HG03095 (cell line): ENCODE measurements at regions not wholly inside any gene's neighbourhood (a gene's known extent, or its start where the extent isn't known, plus 50 kb on each side); places are given as distances from the start of the nearest gene placed in this dataset.
"Not testable (repeated sequence)": the region's sequence is repeated elsewhere in the genome, so short reads cannot be mapped to it uniquely, and the experiment has no call there.

ENCODE experiments used
- ATAC-seq: cut with Tn5 transposase; IDR thresholded peaks from one replicate; pipeline ENCODE4 v1.9.1; 2021; ENCODE audit warnings: moderate library complexity; ENCODE audit not compliant: unreplicated experiment

- no peak for ATAC-seq
Observed at GRCh38 chr18:26654616-26655524, 106.5 kb upstream of the KCTD1 start.

- no peak for ATAC-seq
Observed at GRCh38 chr18:26653943-26654615, 105.7 kb upstream of the KCTD1 start.

GRCh38 chr18:26652501-26652900 lies 104.1 kb upstream of the KCTD1 start:
- ATAC-seq, result no peak

GRCh38 chr18:26650310-26651268 lies 102.2 kb upstream of the KCTD1 start:
- no peak for ATAC-seq

GRCh38 chr18:26649193-26649543 lies 100.8 kb upstream of the KCTD1 start:
- no peak for ATAC-seq

GRCh38 chr18:26648509-26649192 lies 100.3 kb upstream of the KCTD1 start:
- no peak for ATAC-seq

GRCh38 chr18:26646901-26647300 lies 98.5 kb upstream of the KCTD1 start:
- no peak for ATAC-seq

GRCh38 chr18:26642440-26643348 lies 94.3 kb upstream of the KCTD1 start:
- ATAC-seq, result no peak

GRCh38 chr18:26640541-26640940 lies 92.2 kb upstream of the KCTD1 start:
- no peak for ATAC-seq

GRCh38 chr18:26639149-26639548 lies 90.8 kb upstream of the KCTD1 start:
- ATAC-seq, result no peak

- ATAC-seq, result no peak
Observed at GRCh38 chr18:26637983-26638382, 89.6 kb upstream of the KCTD1 start.

GRCh38 chr18:26637324-26637723 lies 89.0 kb upstream of the KCTD1 start:
- no peak for ATAC-seq

- no peak for ATAC-seq
Observed at GRCh38 chr18:26635466-26635865, 87.1 kb upstream of the KCTD1 start.

GRCh38 chr18:26634631-26635030 lies 86.3 kb upstream of the KCTD1 start:
- ATAC-seq, result no peak

- no peak for ATAC-seq
Observed at GRCh38 chr18:26631135-26631534, 82.8 kb upstream of the KCTD1 start.

- ATAC-seq, result no peak
Observed at GRCh38 chr18:26630596-26630995, 82.2 kb upstream of the KCTD1 start.

GRCh38 chr18:26628017-26628416 lies 79.7 kb upstream of the KCTD1 start:
- no peak for ATAC-seq

GRCh38 chr18:26624443-26624842 lies 76.1 kb upstream of the KCTD1 start:
- ATAC-seq, result no peak

- ATAC-seq, result not testable (repeated sequence)
Observed at GRCh38 chr18:26623314-26623713, 75.0 kb upstream of the KCTD1 start.
